Stimulated activated CD4-positive, alpha-beta T cell treated with anti-CD3 and anti-CD28 coated beads, Interleukin-15, amount 100 ng/mL, for 48 hours (primary cell): ENCODE measurements at regions not wholly inside any gene's neighbourhood (a gene's known extent, or its start where the extent isn't known, plus 50 kb on each side); places are given as distances from the start of the nearest gene placed in this dataset.

Source experiments
- DNase-seq, 2 donors: peaks; one replicate each; pipeline ENCODE4 v3.0.0-alpha.2; 2020; ENCODE audit warnings: low read depth in 2 of 2

DNA sequence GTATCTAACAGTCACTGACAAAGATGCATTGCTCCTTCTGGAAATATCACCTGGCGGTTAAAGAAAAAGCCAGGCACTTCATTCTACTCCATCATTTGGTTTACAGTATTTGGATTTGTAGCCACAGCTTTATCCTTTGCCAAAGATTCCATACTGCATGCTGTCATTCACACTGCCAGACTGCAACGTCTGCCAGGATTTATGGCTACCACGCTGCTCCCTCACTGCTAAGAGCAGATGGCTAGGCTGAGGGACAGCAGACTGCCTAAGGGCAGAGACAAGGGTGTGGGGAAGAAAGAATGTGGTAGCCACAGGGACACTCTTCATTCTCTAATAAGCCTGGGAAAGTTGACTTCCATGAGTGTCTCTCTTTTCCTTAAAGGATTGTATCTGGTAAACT is 1047.0 kb downstream of the TUSC7 start:
- DNase-seq: no peak

DNA sequence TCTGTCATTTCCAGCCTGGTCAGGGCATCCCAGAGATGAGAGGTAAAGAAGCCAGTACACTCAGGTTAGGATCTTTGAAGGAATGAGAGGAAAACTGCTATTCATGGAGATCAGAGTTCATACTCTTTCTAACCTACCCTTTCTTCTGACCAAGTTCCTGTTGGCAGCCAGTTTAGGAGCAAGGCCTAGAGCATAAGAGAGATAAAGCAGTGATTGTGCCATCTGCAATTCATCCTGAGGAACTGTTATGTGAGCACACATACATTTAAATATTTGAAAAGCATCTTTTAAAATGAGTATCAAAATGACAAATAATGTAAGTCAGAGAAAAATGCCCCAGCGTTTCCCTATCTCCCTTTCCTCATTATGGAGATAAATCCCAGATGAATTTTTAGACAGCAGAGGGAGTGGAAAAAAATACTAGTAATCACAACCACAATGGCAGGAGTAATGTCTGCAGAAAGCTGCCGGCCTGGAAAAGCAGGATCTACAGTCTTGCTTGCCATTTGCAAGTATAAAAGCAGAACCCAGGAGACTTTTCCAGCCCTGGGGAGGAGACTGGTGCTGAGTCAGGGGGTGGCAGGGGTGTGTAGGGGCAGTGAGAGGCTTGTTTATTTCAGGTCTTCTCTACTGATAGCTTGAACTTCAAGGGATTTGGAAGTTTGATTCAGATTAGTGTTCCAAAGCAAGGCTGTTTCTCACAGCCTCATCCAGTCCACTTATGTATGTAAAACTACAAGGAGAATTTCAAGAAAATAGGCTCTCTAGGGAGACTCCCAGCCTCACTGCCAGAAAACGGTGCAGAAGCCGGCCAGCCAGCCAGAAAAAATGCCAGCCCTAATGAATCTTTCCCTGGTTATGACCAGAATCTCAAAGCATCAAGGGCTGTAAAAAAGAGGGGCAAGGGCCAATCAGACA is 1052.4 kb downstream of the TUSC7 start:
- DNase-seq: no peak

DNA sequence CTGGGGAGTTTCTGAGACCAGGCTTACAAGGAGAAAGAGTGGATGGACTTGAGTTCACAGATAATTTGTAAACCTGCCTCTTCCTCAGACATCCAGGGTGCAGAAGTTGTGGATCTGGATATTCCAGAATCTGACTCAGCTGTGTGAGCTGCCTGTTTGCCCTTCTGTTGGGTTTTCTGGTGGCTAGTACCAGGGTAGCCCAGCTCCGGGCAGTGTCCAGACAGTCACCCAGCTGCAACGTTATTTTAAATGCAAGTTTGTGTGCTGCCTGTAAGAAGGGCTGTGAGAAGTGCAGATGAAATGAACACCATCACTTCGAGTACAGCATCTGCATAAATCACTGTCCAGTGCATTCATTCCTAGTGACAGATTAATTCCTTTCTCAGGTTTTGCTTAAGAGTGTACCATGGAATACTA is 1053.0 kb downstream of the TUSC7 start:
- no peak for DNase-seq

DNA sequence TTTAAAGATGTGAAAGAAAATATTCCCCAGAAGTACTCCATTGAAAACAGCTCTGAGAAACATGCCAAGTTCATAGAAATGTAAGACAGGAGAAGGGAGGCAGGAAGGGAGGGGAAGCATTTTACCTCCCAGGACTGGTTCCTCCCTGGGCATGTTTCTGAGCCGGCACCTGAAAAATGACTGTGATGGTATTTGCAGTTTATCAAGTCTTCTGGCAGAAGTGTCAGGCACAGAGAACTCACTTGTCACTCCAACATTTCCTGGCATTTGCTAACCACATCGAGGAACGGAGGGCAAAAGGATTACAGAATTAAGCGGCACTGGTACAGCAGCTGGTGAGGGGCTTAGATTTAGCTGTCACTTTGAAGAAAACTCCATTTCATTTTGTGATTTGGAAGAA is 1054.0 kb downstream of the TUSC7 start:
- DNase-seq: no peak

DNA sequence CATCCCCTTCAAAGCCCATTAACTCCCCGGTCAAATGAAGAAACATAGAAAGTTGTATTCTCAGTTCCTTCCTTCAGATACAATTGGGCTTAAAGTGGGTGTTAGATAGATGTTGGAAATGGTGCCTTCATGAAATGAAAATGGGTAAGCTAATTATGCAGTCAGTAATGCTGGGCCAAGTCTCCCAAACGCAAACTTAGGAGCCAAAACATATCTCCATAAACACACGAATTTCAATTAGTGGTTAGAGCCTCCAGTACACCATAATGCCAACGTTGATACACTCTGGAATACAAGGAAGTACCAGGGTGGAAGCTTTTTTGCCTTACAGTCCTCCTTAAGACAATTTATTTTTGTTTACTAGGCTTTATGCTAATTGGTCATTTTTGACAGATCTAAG is 1059.0 kb downstream of the TUSC7 start:
- DNase-seq: no peak

DNA sequence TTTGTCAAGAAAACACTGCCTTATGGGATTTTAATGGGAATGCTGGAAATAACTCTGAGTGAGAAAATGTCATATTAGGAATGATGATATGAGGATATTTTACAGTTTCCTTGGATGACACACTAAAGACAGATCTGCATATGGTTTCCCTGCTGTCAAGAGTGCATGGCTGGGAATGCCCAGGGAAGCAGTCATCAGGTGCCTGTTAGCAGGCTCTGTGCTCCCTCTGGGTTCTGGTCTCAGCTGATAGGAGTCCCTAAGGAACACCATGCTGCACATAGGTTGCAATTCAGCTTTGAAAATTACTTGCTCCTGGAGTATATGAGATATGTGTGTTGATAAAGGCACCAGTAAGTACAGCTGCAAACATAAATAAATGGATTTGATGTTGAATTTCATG is 1064.6 kb downstream of the TUSC7 start:
- DNase-seq: no peak

DNA sequence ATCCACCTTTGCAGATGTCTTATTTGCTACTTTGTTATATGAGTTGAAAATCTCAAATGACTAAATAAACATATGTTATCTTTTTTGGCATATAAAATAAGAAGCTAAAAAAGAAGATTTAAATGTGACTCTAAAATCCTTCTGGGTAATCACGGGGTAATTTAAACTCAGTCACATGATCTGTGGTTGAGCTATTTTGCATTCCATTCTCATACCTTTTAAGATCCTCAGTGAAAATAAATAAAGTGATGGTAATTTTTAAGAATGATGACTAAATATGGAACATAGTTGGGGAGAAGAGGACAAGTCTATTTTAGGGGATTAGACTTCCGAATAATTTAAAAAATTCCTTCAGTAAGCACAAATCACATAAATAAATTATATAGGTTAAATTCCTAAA is 1076.8 kb downstream of the TUSC7 start:
- no peak for DNase-seq

DNA sequence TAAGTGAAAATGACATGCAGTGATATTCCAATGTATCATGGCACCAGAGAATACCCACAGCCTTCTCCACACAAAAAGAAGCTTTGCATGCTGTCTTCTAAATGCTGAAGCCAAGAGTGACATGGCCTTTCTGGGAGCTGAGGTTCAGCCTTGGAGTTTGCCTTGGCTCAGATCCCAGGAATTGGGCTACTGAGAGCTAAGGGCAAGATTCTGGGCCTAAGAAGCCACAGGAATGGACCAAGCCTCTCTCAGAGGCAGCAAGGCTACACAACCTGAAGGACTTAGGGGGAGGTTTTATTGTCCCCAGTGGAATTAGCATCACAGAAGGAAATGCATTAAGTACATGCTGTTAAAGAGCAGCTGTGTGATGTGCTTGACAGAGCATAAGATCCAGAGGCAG is 1078.5 kb downstream of the TUSC7 start:
- DNase-seq: no peak

DNA sequence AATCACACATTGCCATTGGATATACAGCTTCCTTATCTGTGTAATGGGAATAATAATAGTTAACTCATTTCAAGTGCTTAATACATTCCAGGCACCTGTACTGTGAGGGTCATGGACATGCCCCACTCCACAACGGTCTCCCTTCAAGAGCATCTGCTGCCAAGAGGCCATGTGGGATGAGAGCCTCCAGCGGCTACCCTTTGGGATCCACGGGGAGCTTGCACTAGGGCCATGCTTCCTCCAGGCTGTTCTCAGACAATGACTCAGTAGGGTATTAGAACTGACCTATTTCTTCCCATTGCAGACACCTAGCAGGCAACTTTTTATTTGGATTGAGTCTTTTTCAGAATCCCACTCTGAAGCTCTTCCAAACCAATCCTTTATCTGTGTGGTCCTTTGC is 1078.9 kb downstream of the TUSC7 start:
- no peak for DNase-seq

DNA sequence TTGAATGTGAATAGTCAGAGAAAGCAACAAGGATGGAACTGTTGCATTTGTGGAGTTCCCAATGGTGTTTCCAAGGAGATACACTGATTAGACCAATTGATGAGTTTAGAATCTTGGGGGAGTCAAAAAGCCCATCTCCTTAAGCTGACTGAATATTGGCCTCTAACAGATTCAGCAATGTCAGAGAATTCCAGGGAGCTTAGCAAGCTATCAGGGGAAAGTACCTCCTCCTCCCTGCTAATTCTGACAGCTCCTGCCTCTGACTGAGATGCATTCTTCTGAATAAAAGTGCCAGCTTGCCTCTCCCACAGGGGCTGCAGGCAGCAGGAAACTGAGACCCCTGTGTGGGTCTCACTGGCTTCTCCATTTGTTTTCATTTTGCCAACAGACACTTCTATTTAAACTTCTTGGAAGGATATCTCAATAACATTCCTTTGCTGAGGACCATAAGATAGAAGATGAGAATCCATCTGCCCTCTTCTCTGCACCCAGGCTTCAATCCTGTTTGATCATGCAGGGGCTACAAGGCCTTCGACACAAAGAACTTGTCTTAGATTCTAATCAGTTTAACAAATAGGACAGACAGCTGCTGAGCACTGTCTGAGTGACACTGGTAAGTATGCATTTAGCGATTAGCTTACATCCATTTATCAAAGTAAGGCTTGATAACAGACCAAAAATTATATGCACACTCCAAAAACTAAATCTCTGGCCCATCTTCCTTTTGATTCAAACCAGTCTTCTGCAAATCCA is 1080.8 kb downstream of the TUSC7 start:
- no peak for DNase-seq

DNA sequence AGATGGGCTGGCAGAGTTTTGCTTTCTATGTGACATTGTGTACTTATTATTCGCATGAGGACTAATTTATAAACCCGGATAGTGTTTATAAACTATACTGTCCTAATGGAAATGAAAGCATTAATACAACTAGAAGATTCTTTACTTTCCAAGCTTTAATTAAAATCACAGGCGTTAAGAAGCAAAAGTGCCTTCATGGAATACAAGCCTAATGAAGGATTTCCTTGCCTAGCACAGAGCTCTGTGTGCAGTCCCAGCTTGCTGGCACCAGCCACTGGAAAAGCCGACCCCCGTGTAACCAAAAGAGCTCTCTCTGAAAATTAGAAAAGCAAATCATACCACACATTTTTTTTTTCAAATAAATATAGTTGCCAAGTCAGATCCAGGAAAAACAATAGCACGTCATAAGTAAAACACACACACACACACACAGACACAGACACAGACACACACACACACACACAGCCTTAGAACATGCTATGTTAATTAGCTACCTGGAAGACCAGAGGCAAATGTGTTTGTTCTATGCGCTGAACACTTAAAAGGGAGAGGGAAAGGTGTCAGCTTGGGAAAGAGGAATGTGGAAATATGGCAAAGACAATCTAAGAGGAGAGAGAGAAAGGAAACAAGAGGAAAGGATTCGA is 1084.2 kb downstream of the TUSC7 start:
- DNase-seq: no peak

DNA sequence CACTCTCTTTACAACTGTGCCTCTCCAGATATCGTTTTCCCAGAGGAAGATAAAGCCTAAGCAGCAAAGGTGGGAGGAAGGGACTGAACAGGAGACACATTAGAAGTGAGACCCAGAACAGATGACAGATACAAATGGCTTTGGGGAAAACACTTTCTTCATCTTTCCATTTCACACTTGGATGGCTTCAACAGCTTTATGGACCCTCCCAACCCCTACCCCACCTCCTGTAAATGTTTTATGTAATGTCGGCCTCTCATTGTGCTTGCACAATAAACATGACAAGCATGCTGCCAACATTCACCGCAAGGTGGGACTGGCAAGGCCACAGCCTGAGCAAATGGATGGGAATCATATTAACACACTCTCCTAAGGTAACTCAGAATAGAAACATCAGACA is 1088.6 kb downstream of the TUSC7 start:
- no peak for DNase-seq

DNA sequence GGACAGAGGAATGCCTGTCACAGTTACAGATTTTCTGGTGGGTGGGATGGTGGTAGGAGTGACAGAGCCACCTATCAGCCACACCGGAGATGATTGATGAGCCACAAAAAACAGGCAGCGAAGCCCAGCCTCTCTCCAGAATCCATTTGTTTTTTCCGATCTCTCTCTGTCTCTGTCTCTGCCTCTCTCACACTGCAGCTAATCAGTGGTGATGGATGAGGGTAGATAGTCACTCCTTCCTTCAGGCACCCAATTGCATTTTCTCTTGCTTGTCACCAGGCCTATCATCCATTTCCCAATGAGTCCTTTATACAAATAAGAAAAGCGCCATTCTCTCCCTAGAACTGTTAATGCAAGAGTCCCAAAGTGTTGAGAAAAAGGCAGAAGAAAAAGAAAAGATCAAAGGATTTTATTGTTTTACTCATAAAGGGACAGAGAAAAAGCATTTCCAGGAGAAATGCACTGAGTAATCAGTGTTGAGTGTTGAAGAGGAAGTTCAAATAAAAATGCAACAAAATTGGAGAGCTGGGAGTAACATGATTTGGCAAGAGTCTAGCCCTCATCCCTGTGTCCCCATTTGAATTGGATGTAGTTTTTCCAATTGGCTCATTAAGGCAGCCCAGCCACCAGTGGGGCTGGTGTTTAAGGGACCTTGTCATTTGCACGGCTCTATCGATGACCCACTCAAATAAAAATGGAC is 1089.3 kb downstream of the TUSC7 start:
- no peak for DNase-seq

DNA sequence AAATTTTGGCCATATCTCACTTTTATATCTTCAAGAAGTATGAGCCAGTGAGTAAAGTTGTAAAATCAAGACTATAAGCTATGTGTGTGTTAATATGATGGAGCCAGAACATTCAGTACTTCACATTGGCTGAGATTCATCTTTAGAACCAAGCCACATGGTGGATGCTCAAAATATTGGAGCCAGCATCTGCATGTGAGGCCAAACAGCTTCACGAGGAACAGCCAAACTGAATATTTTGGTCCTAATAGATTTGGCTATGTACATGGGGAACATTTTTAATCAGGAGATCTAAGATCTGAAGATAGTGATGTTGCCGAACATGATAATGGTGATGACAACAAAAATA is 1089.8 kb downstream of the TUSC7 start:
- DNase-seq: no peak

DNA sequence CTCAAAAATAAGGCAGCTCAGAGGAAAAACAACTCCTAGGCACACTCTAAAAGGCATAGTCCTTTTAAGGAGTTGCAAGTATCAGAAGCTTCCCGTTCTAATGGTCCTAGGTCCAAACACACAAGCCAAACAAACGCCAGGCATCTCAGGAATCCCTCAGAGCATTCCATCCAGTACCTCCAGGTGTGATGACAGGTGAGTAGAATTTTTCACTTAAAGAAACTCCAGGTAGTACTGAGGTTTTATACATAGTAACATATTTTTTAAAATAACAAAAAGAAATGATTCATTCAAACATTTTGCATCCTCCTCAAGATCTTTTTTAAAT is 1092.3 kb downstream of the TUSC7 start:
- no peak for DNase-seq

DNA sequence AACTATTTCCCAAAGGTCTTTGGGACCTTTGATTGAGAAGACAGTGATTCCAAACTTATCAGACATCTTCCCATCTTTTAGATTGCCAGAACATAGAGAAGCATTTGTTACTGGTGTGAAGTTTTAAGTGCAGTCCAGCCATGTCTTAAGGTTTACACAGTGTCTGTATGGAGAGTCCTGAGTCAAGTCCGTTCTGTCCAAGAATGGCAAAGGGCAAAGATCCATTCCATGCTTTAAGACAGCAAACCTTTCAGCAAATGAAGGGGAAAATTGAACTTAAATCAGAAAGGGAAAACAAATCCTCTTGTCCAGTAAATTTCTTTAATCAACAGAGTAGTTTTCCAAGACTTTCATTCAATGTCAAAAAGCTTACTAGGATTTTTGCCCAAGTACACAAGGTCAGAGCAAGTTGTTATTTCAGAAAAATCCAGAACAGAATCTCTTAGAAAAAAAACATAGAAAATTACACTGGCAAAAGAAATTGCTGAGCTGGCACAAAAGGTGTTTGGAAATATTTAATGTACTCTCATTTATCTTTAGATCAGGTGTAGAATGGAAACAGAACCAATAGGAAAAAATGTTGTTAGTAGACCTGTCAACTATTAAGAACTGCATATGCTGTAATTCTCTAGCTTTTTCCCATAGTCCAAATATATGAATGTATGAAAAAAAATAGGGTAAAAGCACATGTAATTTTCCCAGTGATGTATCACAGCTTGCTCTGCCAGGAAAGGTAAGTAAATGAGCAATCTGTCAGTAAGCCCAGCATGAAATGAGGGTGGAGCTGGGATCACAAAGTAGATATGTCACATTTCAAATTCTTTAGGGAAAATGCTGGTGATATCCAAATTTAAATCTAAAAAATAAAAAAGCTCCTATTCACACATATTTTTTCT is 1099.9 kb downstream of the TUSC7 start:
- no peak for DNase-seq

DNA sequence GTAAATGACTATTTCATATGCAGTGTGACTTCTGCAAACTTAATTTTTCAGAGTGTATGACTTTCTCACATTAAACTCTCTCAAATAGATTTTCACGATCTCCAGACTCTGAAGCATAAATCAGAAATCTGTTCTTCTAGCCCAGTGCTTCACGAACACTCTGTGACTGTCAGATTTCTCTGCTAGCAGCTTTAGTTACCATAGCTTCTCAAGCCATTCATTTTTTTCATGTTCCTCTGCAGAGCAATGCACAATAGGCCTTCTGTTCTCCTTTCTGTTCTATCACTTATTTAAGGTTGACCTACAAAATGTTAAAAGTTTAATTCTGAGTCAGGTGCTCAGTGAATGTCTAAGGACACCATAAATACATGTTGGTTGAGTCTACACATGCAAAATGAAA is 1102.2 kb downstream of the TUSC7 start:
- DNase-seq: no peak

DNA sequence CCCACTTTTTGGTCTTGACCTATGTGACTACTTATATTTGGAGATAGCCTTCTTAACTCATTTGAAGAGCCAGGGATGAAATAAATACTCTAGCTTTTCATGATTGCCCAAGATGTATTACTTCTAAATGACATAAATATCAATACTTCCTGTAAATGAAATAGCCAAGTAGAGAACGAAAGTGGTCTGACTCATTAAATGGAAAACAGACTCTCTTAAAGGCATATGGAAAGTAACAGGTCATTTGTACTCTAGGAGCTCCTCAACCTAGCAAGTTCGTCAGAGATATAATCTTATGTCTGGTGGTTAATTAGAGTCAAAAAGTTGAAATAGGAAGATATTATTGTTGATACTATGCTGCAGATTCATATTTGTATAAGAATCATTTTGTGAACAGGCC is 1105.4 kb downstream of the TUSC7 start:
- DNase-seq: no peak

DNA sequence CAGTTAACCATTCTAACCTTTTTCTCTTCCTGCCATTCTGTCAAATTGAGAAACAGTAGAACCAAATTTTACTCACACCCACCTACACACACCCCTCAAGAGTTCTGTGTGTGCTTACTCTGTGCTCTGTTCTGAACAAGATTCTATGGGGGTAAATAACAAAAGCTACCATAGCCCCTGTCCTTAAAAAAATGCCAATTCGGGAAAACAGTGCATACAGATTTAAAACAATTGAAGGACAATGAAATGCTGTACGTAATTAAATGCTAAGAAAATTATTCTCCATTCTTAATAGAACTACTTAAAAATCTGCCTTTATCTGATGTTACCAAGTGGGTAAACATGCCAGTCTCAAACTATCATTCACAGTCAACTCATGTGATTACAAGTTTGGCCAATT is 1107.5 kb downstream of the TUSC7 start:
- DNase-seq: no peak

DNA sequence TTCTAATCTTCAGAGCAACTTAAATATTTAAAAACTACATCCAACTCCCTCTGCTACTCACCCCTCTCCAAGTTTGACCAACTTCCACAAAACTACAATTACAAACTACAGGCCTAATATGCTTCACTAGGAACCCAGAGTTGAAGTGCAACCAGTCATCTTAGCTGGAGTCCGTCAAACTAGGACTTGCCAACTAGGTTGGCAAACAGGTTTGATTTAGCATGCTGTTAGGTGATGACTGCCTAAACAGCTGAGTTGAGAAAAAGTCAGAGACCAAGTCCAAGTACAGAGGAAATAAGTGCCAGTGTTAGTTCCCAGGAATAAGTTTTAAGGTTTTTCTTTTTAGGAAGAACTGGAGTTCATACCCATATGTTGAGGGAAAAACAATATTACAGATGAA is 1109.0 kb downstream of the TUSC7 start:
- no peak for DNase-seq

DNA sequence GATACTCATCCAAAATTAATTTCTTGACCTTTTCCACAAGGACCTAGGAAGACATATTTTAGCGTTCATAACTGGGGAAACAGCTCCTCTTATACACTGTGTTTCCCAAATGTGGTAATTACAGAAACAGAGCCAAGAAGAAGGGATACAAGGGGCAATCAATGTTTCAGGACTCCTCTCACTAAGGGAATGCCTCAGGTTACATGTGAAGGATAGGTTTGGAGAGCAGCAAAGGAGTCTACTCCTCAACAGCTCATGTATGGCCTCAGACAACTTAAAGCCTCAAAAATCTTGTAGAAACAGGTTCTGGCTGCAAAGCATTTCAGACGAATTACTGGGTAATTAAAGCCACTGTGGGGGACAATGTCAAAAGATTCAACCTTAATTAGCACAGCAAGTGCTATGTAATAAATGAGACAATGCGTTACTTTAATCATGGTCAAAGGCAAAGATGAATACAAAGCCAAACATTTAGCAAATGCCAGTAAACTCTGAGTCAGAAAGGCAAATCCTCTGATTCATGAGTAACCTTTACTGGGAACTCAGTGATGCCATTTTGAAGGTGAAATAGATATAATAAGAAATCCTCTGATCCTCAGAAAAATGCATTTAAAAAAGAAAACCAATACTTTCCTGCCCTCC is 1111.2 kb downstream of the TUSC7 start:
- no peak for DNase-seq
